Natural killer cell (primary cell): ENCODE measurements at regions not wholly inside any gene's neighbourhood (a gene's known extent, or its start where the extent isn't known, plus 50 kb on each side); places are given as distances from the start of the nearest gene placed in this dataset.
"Not testable (repeated sequence)": the region's sequence is repeated elsewhere in the genome, so short reads cannot be mapped to it uniquely, and the experiment has no call there.

Experiments used
- ATAC-seq, 3 donors: fragments of 150-1000 bp in 2 of 3; fragments of 200-7000 bp in 1 of 3; cut with Tn5 transposase; 1 replicate in 1 of 3; 2 replicates in 2 of 3; pipeline ENCODE4 v1.10.0; 2021; ENCODE audit warnings: mild to moderate bottlenecking in 2 of 3, moderate library complexity in 2 of 3
- DNase-seq, 2 donors: peaks; one replicate each; pipeline versions ENCODE4 v3.0.0 to v3.0.0-alpha.2; 2013 to 2021; ENCODE audit warnings: mixed read lengths in 1 of 2
- H3K27ac ChIP-seq: one replicate; pipeline ENCODE4 v1.5.1; 2013; ENCODE audit warnings: mild to moderate bottlenecking, low read length
- H3K27me3 ChIP-seq: one replicate; pipeline ENCODE4 v1.6.1; 2013; ENCODE audit warnings: low read length; ENCODE audit not compliant: control insufficient read depth, insufficient read depth
- H3K36me3 ChIP-seq: one replicate; pipeline ENCODE4 v1.6.1; 2013; ENCODE audit warnings: low read length; ENCODE audit not compliant: control insufficient read depth, insufficient read depth
- H3K4me1 ChIP-seq: one replicate; pipeline ENCODE4 v1.6.1; 2013; ENCODE audit warnings: low read length; ENCODE audit not compliant: control insufficient read depth, insufficient read depth
- H3K4me3 ChIP-seq: one replicate; pipeline ENCODE4 v1.5.1; 2013; ENCODE audit warnings: low read length
- H3K9me3 ChIP-seq: one replicate; pipeline ENCODE4 v1.6.1; 2013; ENCODE audit warnings: low read length; ENCODE audit not compliant: control insufficient read depth, insufficient read depth
- H3K27ac Mint-ChIP-seq, 2 donors: one replicate each; pipeline ENCODE4 v1.8.0; 2022; ENCODE audit warnings: mild to moderate bottlenecking in 2 of 2, mixed read lengths in 2 of 2, moderate library complexity in 1 of 2
- H3K27me3 Mint-ChIP-seq, 2 donors: one replicate each; pipeline ENCODE4 v1.8.0; 2022; ENCODE audit warnings: low read depth in 2 of 2, mixed read lengths in 2 of 2
- H3K36me3 Mint-ChIP-seq: one replicate; pipeline ENCODE4 v1.8.0; 2022; ENCODE audit warnings: mixed read lengths
- H3K4me1 Mint-ChIP-seq, 2 donors: one replicate each; pipeline ENCODE4 v1.8.0; 2022; ENCODE audit warnings: mixed read lengths in 2 of 2
- H3K4me3 Mint-ChIP-seq: one replicate; pipeline ENCODE4 v1.8.0; 2022; ENCODE audit warnings: mild to moderate bottlenecking, moderate library complexity, mixed read lengths
- H3K9me3 Mint-ChIP-seq, 2 donors: one replicate each; pipeline ENCODE4 v1.8.0; 2022; ENCODE audit warnings: mixed read lengths in 2 of 2
- WGBS: methylation state at CpG from one replicate; pipeline ENCODE4 v1.1.7; 2013; ENCODE audit warnings: missing lambda C conversion rate; ENCODE audit not compliant: insufficient coverage; 5-methylcytosine and 5-hydroxymethylcytosine counted together
- intact Hi-C: fragments of 100-400 bp; cut with micrococcal nuclease; formaldehyde crosslinking; loops from one replicate; pipeline ENCODE4 v1.14.2; 2022
- TF ChIP-seq, protein P1 (sequence below): fragments of 200-600 bp; IDR thresholded peaks from one replicate; pipeline ENCODE4 v1.8.0; 2022; ENCODE audit warnings: antibody characterized with exemption

- intact Hi-C loops: no loop called here
- H3K27ac ChIP-seq: no peak overlapping the region
- H3K4me3 ChIP-seq: no peak overlapping the region
- Mint-ChIP-seq H3K9me3 (no peaks in the 10 kb centered on the region), H3K27ac (no peak overlapping the region), H3K4me1 (no peaks in the 10 kb centered on the region), H3K27me3 (peaks cover 14 to 15% of the 10 kb centered on the region in 2 donors), H3K4me3 (no peak overlapping the region), H3K36me3 (no peaks in the 10 kb centered on the region)
- ATAC-seq (no peak), DNase-seq (no peak)
- 44% methylated on average over 3 of the region's 4 CpGs for WGBS
- H3K27me3 ChIP-seq: no peaks in the 10 kb centered on the region
- TF ChIP-seq, protein P1, sequence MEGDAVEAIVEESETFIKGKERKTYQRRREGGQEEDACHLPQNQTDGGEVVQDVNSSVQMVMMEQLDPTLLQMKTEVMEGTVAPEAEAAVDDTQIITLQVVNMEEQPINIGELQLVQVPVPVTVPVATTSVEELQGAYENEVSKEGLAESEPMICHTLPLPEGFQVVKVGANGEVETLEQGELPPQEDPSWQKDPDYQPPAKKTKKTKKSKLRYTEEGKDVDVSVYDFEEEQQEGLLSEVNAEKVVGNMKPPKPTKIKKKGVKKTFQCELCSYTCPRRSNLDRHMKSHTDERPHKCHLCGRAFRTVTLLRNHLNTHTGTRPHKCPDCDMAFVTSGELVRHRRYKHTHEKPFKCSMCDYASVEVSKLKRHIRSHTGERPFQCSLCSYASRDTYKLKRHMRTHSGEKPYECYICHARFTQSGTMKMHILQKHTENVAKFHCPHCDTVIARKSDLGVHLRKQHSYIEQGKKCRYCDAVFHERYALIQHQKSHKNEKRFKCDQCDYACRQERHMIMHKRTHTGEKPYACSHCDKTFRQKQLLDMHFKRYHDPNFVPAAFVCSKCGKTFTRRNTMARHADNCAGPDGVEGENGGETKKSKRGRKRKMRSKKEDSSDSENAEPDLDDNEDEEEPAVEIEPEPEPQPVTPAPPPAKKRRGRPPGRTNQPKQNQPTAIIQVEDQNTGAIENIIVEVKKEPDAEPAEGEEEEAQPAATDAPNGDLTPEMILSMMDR: no peak
- H3K4me1 ChIP-seq: no peaks in the 10 kb centered on the region
- H3K9me3 ChIP-seq: no peaks in the 10 kb centered on the region
- no peaks in the 10 kb centered on the region for H3K36me3 ChIP-seq
Measured at GRCh38 chr20:60787276-60787675, 464.8 kb upstream of the CDH4 start.

DNA sequence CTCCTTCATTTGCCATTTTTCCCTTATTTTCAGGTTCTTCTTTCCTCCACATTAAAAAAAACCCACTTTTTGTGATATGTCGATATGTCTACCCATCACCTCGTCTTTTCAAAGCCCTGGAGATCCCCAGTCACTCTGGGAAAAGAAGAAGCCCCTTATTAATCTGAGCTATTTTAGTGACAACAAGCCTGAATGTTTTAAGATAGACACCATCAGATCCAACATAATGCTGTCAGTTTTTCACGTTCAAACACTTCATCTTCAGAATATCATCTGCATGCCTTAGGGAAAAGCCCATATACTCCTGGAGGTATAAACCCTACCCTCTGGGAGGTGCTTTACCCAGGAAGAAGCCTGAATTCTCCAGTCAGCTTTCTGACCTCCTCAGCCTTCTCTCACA is 464.0 kb upstream of the CDH4 start:
- Histone ChIP-seq H3K36me3 (no peaks in the 10 kb centered on the region), H3K27ac (no peak overlapping the region), H3K9me3 (no peaks in the 10 kb centered on the region), H3K4me3 (no peak overlapping the region), H3K4me1 (no peaks in the 10 kb centered on the region), H3K27me3 (no peaks in the 10 kb centered on the region)
- no peak overlapping the region for H3K4me3 Mint-ChIP-seq
- 67% methylated on average over 3 of the region's 3 CpGs for WGBS
- H3K4me1 Mint-ChIP-seq: no peaks in the 10 kb centered on the region
- no peak overlapping the region for H3K27ac Mint-ChIP-seq
- DNase-seq (no peak), ATAC-seq (no peak)
- H3K27me3 Mint-ChIP-seq: peaks cover 14 to 15% of the 10 kb centered on the region in 2 donors
- no peaks in the 10 kb centered on the region for H3K36me3 Mint-ChIP-seq
- intact Hi-C loops: no loop called here
- H3K9me3 Mint-ChIP-seq: no peaks in the 10 kb centered on the region
- TF ChIP-seq, protein P1: no peak

GRCh38 chr20:60789399-60789798 is 462.7 kb upstream of the CDH4 start:
- H3K4me3 Mint-ChIP-seq: no peak overlapping the region
- no peak overlapping the region for H3K27ac ChIP-seq
- H3K27me3 Mint-ChIP-seq: peaks cover 14 to 15% of the 10 kb centered on the region in 2 donors
- no peaks in the 10 kb centered on the region for H3K27me3 ChIP-seq
- no peak overlapping the region for H3K4me3 ChIP-seq
- intact Hi-C loops: no loop called here
- TF ChIP-seq, protein P1: no peak
- DNase-seq: no peak
- 89% methylated on average over 10 of the region's 10 CpGs for WGBS
- no peaks in the 10 kb centered on the region for H3K36me3 Mint-ChIP-seq
- H3K4me1 Mint-ChIP-seq: no peaks in the 10 kb centered on the region
- ATAC-seq: no peak
- no peaks in the 10 kb centered on the region for H3K9me3 ChIP-seq
- H3K36me3 ChIP-seq: no peaks in the 10 kb centered on the region
- no peak overlapping the region for H3K27ac Mint-ChIP-seq
- H3K4me1 ChIP-seq: no peaks in the 10 kb centered on the region
- H3K9me3 Mint-ChIP-seq: no peaks in the 10 kb centered on the region

- peaks cover 14 to 19% of the 10 kb centered on the region in 2 donors for H3K27me3 Mint-ChIP-seq
- DNase-seq: not testable (repeated sequence)
- WGBS: 94% methylated on average over 3 of the region's 3 CpGs
Measured at GRCh38 chr20:60790339-60790738, 461.7 kb upstream of the CDH4 start.

More at GRCh38 chr20:60790339-60790738, 461.7 kb upstream of the CDH4 start:
- intact Hi-C loops, H3K36me3 ChIP-seq, H3K36me3 Mint-ChIP-seq, H3K9me3 ChIP-seq, H3K27me3 ChIP-seq, H3K27ac Mint-ChIP-seq, H3K27ac ChIP-seq, H3K9me3 Mint-ChIP-seq, H3K4me1 Mint-ChIP-seq, H3K4me1 ChIP-seq, H3K4me3 Mint-ChIP-seq, ATAC-seq, H3K4me3 ChIP-seq: not testable (repeated sequence)
